Esophagus mucosa (tissue), 1 donor: ENCODE measurements at regions not wholly inside any gene's neighbourhood (a gene's known extent, or its start where the extent isn't known, plus 50 kb on each side); places are given as distances from the start of the nearest gene placed in this dataset.
"Not testable (repeated sequence)": the region's sequence is repeated elsewhere in the genome, so short reads cannot be mapped to it uniquely, and the experiment has no call there.

Source experiments
- ATAC-seq: fragments of 200-7000 bp; cut with Tn5 transposase; one replicate; pipeline ENCODE4 v1.9.1; 2020
- donor health status: DM: yes; HTN: yes; CAD: no.

DNA sequence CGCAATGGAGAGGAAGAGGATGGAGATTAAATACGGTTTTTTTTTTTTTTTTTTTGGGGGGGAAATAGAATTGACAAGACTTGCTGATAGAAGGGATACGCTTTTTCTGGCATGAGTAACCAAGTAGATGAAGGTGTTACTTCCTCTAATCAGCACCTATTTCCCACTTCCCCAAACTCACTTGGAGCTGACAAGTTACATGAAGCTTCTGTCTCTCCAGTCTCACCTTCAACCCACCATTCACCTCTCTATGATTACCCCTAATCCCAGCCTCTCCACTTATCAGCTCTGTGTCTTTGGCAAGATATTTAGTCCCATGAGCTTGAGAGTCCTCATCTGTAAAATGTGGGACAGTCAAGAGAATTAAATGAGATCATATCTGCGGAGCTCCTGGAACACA, 185.9 kb upstream of the HS3ST3A1 start:
- ATAC-seq = no peak

DNA sequence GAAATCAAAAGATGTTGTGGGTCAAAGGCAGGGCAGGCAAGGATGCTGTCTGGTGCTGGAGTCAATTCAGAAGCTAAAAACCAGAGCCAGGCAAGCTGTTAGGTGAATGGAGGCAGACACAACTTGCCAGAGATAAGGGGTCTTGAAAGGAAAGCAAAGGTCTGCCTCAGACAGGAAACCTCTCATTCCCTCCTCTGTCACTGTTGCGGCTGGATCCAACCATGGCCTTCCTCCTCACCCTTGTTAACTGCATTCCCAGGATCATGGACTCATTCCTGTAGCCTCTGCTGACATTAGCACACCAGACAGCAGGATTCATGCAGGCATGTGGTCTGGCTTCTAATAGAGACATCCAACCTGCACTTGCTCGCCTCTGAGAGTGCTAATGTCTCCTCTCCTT, 186.7 kb upstream of the HS3ST3A1 start:
- ATAC-seq = no peak

DNA sequence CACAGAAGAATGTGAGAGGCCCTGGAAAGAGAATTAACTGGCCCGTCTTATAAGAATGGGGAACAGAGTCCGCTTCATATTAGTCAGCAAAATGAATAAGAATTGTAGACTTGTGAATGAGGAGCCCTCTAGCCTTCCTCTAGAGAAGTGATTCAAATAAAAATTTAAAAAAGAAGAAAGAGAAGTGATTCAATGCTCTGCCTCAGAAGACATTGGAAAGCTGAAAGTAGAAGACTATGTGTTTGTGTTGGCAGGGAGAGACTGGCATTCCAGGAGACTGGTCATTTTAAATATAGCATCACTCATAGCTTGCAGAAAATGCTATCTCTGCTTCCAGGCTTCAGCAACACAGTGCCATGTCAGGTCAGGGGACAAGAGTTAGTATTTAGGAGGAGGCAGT, 190.6 kb upstream of the HS3ST3A1 start:
- no peak for ATAC-seq

DNA sequence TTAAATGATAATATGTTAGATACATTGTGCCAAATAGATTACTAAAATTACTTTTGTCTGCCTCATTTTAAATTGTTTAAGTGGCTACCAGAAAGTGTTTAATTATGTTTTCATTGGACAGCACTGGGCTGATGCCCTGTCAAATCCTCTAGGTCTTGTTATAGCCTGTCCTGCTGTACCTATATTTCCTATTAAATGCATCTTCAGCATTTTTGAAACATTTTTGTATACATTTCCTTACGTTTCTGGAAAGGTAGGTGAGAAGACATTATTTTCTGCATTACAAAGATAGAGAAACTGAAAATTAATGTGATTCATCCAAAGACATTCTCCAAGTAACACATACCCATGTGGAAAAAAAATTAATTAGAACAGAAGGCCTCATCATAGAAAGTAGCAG, 192.2 kb upstream of the HS3ST3A1 start:
- ATAC-seq = no peak

DNA sequence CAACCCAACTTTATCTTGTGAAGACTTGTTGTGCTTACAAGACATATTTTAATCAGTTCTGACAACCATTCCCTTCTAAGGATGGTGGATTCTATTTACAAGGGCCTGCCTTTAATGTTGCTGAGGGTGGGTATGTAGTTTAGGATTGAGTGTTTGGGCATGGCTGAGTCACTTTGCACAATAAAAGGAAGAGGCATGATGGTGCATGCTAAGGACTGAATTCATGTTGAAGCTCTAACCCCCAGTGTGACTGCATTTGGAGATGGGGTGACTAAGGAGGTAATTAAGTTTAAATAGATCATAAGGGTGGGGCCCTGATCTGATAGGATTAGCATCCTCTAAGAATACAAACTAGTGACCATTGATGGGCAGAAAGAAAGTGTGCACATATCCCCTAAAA, 196.1 kb upstream of the HS3ST3A1 start:
- ATAC-seq = peak; percentile 98

DNA sequence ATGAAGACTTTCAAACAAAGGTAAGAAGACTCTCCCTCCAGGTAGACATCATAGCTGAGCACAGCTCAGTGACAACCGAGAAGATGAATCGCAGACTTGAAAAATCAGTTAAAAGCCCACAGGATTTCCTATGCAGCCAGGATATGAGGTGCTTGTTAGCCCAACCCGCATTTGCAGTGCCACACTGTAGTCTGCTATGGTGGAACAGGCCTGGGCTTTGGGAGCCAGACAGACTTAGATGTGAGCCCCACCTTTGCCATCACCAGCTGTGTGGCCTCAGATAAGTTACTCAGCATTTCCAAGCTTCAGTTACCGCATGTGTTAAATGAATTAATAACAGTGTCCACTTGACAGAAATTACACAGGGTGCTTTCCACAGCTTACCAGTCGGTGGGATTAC, 204.4 kb upstream of the HS3ST3A1 start:
- ATAC-seq = peak; percentile 59

DNA sequence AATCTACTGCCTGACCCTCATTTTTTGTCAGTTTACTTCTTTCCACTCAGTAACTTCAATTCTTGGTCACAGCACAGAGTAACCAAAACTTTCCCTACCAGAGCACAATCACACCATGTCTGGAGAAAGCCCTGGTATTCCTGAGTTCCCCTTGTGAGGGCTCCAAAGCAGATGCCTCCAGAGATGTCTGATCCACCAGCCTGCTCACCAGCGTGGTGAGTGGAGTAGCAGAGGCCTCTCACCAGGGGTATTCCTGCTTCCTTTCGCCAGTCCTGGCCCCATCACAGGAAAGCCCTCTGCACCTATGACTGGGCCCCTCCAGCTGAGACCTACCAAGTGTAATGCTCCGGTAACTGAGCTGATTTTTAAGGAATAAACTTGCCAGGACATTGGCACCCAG, 205.4 kb upstream of the HS3ST3A1 start:
- no peak for ATAC-seq

DNA sequence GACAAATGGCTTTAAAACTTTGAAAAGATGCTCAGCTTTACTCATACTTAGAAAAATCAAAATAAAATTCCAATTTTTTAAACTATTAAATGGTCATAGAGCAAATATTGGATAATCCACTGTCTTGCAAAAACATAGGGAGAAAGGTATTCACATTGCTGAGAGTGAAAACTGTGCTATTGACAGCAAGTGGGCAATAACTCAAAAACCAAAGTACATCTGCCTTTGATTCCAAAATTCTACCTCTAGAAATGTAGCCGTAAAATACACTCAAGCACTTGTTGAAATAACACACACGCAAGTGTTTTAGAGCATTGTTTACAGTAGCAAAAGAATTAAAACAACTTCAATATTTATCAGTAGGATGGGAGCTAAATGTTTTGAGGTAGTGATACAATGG, 210.6 kb upstream of the HS3ST3A1 start:
- no peak for ATAC-seq

DNA sequence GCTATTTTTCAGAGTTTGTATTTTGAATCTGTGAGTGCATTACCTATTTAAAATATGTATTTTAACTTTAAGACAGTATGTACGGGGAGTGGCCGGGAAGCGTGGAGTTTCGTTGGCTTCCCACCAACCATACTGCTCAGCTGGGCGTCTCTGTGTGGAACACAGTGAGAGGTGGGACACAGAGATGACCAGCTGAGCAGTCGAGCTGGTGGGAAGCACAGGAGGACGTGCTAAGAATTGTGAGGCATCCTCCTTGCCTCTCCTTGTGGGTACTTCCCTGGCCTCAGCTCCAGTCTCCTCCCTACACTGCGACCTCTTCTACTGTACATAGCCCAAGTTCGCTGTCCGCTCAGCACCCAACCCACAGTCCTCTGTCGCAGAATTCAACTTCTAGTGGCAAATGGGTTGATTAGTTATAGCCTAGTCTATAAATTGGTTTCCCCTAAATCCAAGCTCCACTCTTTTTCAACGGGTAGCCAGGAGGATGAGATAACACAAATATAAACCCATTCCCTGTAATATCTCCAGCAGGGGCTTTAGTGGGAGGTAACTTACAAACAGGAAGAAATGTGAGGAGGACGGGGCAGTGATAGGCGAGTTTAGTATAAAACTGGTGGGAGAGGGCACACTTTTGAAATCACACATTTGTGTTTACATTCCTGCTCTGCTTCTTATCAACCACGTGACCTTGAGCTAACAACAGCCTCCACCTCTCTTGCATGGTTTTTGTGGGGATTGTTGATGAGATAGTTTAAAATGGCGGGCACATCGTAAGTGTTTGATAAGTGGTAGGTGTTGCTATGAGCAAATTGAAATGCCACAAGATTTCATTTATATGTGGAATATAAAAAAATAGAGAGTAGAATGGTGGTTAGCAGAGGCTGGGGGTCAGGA, 211.9 kb upstream of the HS3ST3A1 start:
- ATAC-seq = no peak

DNA sequence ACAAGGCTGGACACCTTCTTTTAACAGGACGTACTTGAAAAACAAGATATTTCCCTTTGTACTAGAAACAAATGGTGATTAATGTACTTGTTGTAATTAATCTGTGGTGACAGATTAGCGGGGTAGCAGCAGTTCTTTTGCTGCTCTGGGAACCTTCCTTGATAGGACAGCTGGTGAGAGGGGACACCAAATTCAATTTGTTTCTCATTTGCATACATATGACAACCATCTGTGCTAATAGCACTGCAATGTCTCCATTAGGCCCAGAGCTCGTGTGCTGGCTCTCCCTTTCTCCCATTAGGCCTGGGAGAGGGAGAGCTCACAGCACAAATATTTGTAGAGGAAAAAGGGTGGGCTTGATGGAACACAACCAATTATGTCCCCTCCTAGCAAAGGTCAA, 221.0 kb upstream of the HS3ST3A1 start:
- ATAC-seq = peak; percentile 39

DNA sequence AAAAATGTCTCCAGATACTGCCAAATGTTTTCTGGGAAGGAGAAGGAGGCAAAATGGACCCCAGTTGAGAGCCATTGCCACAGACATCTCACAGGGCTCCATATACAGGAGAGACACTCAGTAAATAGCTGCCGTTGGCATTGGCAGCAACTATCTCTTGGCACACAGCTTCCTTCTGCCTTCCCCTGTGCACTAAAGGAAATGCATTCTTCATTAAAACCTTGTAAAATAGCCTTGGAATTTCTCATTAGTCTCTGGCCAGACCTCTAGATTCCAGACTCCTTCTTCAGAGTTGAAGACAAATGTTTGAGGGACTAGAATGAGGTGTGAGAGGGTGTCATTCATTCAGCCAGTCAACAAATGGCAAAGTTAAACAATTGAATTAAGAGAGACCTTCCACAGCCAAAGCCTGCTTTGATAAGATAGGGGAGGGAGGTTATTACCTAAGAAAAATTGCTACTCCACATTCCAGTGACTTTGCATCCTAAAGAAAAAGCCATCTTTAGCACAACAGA, 223.9 kb upstream of the HS3ST3A1 start:
- no peak for ATAC-seq

DNA sequence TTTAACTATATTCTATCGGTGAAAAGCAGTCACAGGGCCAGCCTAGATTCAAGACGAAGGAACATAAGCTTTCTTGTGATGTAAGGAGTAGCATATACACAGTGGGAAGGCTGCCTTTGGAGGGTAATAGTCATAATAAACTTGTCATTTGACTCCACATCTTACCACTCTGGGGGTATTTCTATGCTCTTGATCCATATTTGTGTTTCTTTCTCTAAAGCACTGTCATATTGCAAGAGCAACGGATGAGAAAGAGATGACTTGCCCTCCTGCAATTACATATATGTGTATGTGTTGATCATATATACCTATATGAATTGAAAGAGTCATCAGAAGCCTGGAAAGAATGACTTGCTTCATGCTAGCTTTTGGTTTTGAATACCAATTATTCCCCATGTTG, 225.4 kb upstream of the HS3ST3A1 start:
- no peak for ATAC-seq

DNA sequence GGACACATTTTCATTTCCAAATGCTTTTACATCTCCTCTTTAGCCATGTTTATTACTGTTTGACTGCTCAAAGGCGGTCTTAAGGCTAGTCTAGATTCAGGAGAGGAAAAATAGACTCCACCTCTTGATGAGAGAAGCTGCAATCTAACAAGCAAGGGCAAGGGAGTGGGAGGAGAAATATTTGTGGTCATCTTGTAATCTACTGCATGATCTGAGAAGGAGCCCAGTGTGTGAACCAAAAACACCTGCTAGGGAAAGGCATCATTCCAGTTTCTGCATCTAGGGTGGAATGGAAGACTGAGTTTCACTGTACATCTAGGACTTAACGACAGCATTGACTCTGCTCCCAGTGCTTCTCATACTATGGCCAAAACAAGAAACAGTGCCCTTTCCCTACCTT, 232.2 kb upstream of the HS3ST3A1 start:
- ATAC-seq = no peak

DNA sequence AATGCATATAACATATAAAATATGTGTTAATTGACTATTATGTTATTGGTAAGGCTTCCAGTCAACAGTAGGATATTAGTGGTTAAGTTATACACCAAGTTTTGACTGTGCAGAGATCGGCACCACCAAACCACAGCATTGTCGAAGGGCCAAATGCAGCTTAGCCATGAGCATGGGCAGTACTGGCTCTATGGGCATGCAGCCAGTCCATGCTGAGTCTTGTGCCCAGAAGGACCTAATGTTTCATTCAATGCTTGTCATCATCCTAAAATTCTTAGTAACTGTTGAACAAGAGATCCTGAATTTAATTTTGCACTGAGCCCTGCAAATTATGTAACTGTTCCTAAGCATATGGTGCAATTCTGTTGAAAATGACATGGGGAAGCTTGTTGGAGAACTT, 233.4 kb upstream of the HS3ST3A1 start:
- ATAC-seq = no peak

DNA sequence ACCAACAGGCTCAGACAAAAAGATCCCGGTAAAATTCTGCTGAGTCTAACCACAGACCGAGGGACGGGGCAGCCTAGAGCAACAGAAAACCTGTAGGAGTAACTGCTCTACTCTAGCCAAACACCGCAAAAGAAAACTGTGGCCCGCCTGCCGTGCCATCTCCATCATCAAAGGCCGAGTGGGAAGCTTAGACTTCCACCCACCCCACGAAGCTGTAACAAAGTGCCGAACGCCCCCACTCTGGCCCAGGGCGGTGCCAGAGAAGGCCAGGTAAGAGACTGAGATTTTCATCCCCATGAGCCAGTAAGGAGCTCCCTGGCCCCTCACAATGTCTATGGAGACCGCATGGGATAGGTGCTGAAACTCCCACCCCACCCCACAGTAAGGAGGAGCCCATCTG, 231.9 kb upstream of the COX10 start:
- no peak for ATAC-seq

DNA sequence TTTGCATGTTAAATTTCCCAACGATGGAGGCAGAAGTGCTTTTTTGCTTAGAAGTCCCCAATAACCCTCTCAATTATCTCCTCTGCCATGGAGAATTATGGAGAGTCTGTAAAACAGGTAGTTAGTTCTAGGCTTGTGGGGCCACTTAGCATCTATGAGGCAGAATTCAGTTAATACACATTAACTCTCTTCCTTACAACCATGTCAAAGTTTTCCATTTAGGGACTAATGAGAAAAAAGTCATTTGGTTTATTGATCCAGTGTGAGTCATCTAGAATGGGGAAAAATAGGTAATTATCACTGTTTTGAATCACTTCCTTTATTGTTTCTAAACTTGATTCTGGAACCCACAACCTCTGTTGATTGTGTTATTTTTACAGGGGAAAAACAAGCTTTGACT, 229.1 kb upstream of the COX10 start:
- ATAC-seq = no peak

DNA sequence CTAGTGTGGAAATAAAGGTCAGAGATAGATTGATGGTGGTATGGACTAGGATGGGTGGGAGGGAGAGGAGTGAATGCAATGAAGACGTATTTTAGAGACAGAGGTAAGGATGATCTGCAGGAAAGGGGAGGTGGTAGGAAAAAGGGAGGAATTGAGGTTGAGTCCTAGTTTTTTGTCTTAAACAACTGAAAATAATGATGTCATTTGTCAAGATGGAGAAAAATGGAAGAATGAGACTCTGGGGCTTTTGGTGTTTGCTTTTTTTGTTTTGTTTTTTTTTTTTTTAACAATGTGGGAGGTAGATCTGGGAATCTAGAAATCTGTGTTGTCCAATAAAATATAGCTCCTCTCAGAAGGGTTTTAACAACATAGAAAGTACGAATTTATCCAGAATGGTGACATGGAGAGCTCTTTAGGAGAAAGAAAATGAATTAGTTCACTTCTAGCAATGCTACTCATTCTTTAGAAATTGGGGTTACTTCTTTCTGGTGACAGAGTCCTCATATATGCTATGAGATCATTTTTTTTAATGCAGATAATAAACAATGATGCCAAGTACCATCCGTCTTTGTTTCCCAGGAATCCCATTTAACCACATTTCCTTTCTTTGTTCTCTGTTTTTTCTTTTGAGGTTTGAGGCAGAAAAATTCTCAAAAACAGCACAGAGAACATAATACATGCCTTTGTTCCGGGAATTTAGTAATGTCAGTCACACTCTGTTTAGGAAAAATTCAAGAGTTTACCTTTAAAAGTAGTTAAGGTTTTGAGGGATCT, 225.3 kb upstream of the COX10 start:
- no peak for ATAC-seq

DNA sequence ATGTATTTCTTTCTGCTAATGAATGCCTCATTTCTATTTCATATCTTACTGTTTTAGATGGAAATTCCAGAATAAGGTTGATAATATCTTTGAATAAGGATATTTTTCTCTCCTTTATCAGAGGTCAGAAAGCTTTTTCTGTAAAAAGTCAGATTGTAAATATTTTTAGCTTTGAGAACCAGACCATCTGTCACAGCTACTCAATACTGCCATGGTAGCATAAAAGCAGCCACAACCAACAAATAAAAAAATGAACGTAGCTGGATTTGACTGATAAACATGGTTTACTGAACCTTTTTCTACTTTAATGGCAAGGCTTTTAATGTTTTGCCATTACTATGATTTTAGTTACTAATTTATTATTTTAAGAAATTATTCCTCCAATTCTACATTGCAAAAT, 217.4 kb upstream of the COX10 start:
- ATAC-seq = no peak

DNA sequence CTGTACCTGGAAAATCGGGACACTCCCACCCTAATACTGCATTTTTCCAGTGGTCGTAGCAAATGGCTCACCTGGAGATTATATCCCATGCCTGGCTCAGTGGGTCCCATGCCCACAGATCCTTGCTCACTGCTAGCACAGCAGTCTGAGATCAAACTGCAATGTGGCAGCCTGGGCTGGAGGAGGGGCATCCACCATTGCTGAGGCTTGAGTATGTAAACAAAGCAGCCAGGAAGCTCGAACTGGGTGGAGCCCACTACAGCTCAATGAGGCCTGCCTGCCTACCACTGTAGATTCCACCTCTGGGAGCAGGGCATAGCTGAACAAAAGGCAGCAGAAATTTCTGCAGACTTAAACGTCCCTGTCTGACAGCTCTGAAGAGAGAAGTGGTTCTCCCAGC, 213.6 kb upstream of the COX10 start:
- not testable (repeated sequence) for ATAC-seq

DNA sequence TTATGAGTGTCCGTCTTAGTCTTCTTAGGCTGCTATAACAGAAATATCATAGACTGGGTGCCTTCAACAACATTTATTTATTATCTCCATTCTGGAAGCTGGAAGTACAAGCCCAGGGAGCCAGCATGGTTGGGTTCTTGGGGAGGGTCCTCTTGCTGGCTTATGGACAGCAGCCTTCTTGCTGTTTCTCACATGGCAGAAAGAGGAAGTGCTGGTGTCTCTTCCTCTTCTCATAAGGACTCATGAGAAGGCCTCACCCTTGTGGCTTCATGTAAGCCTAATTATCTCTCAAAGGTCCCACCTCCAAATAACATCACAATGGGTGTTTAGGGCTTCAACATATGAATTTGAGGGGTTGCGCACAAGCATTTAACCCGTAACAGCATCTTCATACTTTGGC, 207.0 kb upstream of the COX10 start:
- ATAC-seq = no peak

DNA sequence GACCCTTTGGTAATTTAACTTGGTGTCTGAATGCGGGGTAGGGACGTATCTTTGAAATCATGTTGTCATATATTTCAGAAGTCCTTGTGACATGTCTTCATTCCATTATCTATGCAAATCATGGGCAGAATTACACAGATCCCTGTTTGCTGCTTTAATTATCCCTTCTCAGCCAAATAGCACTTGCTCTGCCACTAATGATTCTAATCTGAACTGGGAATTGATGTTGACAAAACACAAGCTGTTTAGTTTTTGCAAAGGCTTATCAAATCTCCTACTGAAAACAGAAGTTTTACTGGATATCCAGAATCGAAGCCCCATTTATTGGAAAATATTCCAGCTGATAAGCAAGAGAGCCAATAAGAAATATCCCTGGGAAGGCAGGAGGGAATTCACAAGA, 205.9 kb upstream of the COX10 start:
- no peak for ATAC-seq

DNA sequence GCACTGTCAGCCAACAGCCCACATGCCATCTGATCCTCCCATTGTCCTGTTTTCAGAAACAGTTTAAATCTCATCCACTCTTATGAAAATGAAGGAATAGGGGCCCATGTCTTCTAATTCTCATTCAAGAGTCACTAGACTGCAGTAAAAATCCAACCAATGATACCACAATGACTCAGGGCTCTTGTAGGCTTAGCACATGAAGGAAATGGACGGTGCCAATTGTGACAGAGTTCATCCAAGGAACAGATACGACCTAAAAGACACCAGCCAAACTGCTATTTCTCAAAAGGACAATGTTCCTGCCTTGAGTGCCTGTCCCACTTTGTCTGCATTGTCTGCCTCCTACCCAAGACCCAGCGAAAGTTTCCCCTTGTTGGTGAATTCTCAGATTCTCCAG, 204.8 kb upstream of the COX10 start:
- peak; percentile 81 for ATAC-seq

DNA sequence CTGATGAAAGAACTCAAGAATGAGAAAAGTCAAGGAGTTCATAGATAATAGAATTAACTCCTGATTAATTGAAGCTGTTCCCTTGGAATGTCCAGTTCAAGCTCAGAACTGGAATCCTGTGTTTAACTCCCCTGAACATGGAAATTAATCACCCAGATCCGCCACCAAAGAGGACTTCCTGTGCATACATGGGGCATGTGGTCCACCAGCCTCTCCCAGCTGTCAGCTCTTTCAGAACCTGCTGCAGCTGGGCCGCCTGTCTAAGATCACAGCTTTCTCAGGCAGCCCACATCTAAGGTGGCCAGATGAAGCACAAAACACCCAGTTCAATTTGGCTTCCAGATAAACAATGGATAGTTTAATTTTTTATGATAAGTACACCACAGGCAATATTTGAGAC, 203.7 kb upstream of the COX10 start:
- no peak for ATAC-seq

DNA sequence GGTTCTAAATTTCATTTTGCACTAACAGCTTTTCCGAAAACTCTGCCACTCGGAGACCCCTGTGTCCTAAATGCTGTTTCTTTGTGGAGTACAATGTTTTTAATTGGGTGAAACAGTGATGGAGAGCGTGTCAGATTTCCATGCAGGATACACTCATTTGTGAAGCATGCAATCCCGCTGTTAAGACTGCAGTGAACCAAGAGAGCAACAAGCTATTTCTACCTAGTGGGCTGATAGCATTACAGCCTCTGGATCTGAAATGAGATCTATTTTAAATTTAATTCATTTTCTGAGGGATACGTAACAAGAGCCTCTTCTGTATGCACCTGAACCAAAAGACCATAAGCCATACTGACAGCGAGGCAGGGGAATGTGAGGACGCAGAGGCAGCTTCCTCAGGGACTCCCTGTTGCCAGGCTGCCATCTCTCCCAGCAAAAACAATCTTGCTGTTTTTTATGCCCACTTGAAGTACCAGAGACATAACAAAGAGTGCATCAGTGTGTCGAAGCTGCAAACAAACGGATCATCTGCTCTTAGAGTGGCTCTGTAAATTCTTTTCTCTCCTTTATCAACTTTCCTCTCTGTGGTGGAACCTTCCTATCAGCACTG, 199.9 kb upstream of the COX10 start:
- no peak for ATAC-seq
